MCF 10A (cell line): ENCODE measurements at regions not wholly inside any gene's neighbourhood (a gene's known extent, or its start where the extent isn't known, plus 50 kb on each side); places are given as distances from the start of the nearest gene placed in this dataset.

Experiments used
- BruUV-seq: library from RNA; stranded (reverse); fragments of 400-500 nt; replicated peaks from 2 replicates; lab custom pipeline; 2021; lab: Mats Ljungman, UMichigan
- CTCF ChIA-PET: fragments of 300-600 bp; sonication (Branson Sonifier 250); formaldehyde crosslinking; extraction: SDS; loops from one replicate; lab custom pipeline; 2021; ENCODE audit warnings: antibody characterized with exemption, inconsistent platforms; lab: Yijun Ruan, JAX
- POLR2A ChIA-PET: fragments of 300-600, 350-650 bp; sonication (Branson Sonifier 250); formaldehyde crosslinking; extraction: SDS; loops from one replicate; lab custom pipeline; 2020; ENCODE audit warnings: antibody characterized with exemption, inconsistent platforms; lab: Yijun Ruan, JAX
- DNase-seq: peaks from one replicate; pipeline ENCODE4 v3.0.0-alpha.2; 2018; ENCODE audit not compliant: unreplicated experiment
- H3K27ac Mint-ChIP-seq: one replicate; pipeline ENCODE4 v1.8.0; 2022; ENCODE audit warnings: mild to moderate bottlenecking, low read depth, mixed read lengths; ENCODE audit not compliant: unreplicated experiment
- H3K27me3 Mint-ChIP-seq: one replicate; pipeline ENCODE4 v1.8.0; 2022; ENCODE audit warnings: mixed read lengths; ENCODE audit not compliant: insufficient read depth, unreplicated experiment
- H3K36me3 Mint-ChIP-seq: one replicate; pipeline ENCODE4 v1.8.0; 2022; ENCODE audit warnings: mild to moderate bottlenecking, moderate library complexity, mixed read lengths; ENCODE audit not compliant: insufficient read depth, unreplicated experiment
- H3K4me1 Mint-ChIP-seq: one replicate; pipeline ENCODE4 v1.8.0; 2022; ENCODE audit warnings: mixed read lengths; ENCODE audit not compliant: insufficient read depth, unreplicated experiment
- H3K4me3 Mint-ChIP-seq: one replicate; pipeline ENCODE4 v1.8.0; 2022; ENCODE audit warnings: mild to moderate bottlenecking, moderate library complexity, mixed read lengths; ENCODE audit not compliant: unreplicated experiment
- H3K9me3 Mint-ChIP-seq: one replicate; pipeline ENCODE4 v1.8.0; 2022; ENCODE audit warnings: mixed read lengths; ENCODE audit not compliant: unreplicated experiment
- CTCF ChIP-seq: fragments of 200-600 bp; IDR thresholded peaks from one replicate; pipeline ENCODE4 v1.8.0; 2022; ENCODE audit warnings: antibody characterized with exemption, mild to moderate bottlenecking; ENCODE audit not compliant: unreplicated experiment
- intact Hi-C: fragments of 100-400 bp; cut with micrococcal nuclease; formaldehyde crosslinking; loops from 2 replicates; pipeline ENCODE4 v1.14.1; 2022

GRCh38 chr16:74199842-74200124 lies 96.8 kb upstream of the PSMD7 start:
- no peak for DNase-seq
- Mint-ChIP-seq H3K9me3 (no peaks in the 10 kb centered on the region), H3K27ac (no peak overlapping the region), H3K4me3 (no peak overlapping the region), H3K4me1 (no peaks in the 10 kb centered on the region), H3K27me3 (peaks cover 49% of the 10 kb centered on the region), H3K36me3 (no peaks in the 10 kb centered on the region)
- no peak for TF ChIP-seq CTCF
- ChIA-PET CTCF (no interaction called here), POLR2A (no interaction called here)
- intact Hi-C loops: no loop called here
- no TSS peak for BruUV-seq

GRCh38 chr16:74199066-74199841 lies 97.4 kb upstream of the PSMD7 start:
- Mint-ChIP-seq H3K4me1 (no peaks in the 10 kb centered on the region), H3K4me3 (no peak overlapping the region), H3K27ac (no peak overlapping the region), H3K36me3 (no peaks in the 10 kb centered on the region), H3K27me3 (peaks cover 54% of the 10 kb centered on the region), H3K9me3 (no peaks in the 10 kb centered on the region)
- BruUV-seq: no TSS peak
- TF ChIP-seq CTCF: no peak
- DNase-seq: no peak
- ChIA-PET POLR2A (no interaction called here), CTCF (no interaction called here)
- intact Hi-C loops: no loop called here

GRCh38 chr16:74192281-74192797 lies 104.3 kb upstream of the PSMD7 start:
- peaks cover 70% of the 10 kb centered on the region for H3K27me3 Mint-ChIP-seq
- no peaks in the 10 kb centered on the region for H3K36me3 Mint-ChIP-seq
- no peaks in the 10 kb centered on the region for H3K9me3 Mint-ChIP-seq
- ChIA-PET POLR2A (interaction anchor here (0.7 kb wide), 1 partner anchor 548 kb away, joined by 4 read pairs; no protein-coding TSS in a partner anchor), CTCF (interaction anchor here (0.6 kb wide), 1 partner anchor 795 kb away, joined by 6 read pairs; no protein-coding TSS in a partner anchor)
- BruUV-seq: no TSS peak
- no peak overlapping the region for H3K4me3 Mint-ChIP-seq
- no peak overlapping the region for H3K27ac Mint-ChIP-seq
- DNase-seq: no peak
- no peaks in the 10 kb centered on the region for H3K4me1 Mint-ChIP-seq
- intact Hi-C loops: no loop called here
- TF ChIP-seq CTCF: no peak

GRCh38 chr16:74190292-74190691 lies 106.3 kb upstream of the PSMD7 start:
- ChIA-PET CTCF (interaction anchor here (0.6 kb wide), 1 partner anchor 39 kb away, joined by 3 read pairs; no protein-coding TSS in a partner anchor), POLR2A (no interaction called here)
- H3K9me3 Mint-ChIP-seq: no peaks in the 10 kb centered on the region
- BruUV-seq: no TSS peak
- no peak for TF ChIP-seq CTCF
- H3K27me3 Mint-ChIP-seq: peaks cover 66% of the 10 kb centered on the region
- H3K4me1 Mint-ChIP-seq: no peaks in the 10 kb centered on the region
- no peak for DNase-seq
- H3K36me3 Mint-ChIP-seq: no peaks in the 10 kb centered on the region
- H3K27ac Mint-ChIP-seq: no peak overlapping the region
- intact Hi-C loops: no loop called here
- H3K4me3 Mint-ChIP-seq: no peak overlapping the region
